ENCODE measurements at regions not wholly inside any gene's neighbourhood (a gene's known extent, or its start where the extent isn't known, plus 50 kb on each side); places are given as distances from the start of the nearest gene placed in this dataset.

- no peak for TF ChIP-seq EP300 (IDR thresholded peaks at IDR 0.05)
- TF ChIP-seq POLR2A (IDR thresholded peaks at IDR 0.05): no peak
- no peak for TF ChIP-seq CTCF (IDR thresholded peaks at IDR 0.05)
- TF ChIP-seq POLR2AphosphoS5 (IDR thresholded peaks at IDR 0.05): no peak
Measured at GRCh38 chr5:89081360-89081759, 198.4 kb upstream of the MEF2C start.
